COLO829 (cell line): ENCODE measurements at regions not wholly inside any gene's neighbourhood (a gene's known extent, or its start where the extent isn't known, plus 50 kb on each side); places are given as distances from the start of the nearest gene placed in this dataset.
A peak's percentile ranks its signal among the peaks of the same experiment; 100 is the strongest.
"Not testable (repeated sequence)": the region's sequence is repeated elsewhere in the genome, so short reads cannot be mapped to it uniquely, and the experiment has no call there.

Source experiments
- DNase-seq: peaks from one replicate; pipeline ENCODE4 v3.0.0; 2012; ENCODE audit warnings: low spot score

- not testable (repeated sequence) for DNase-seq
These were observed 334.2 kb downstream of the SPATA31A7 start for GRCh38 chr9:61523897-61524620.

- DNase-seq, result not testable (repeated sequence)
These were observed 335.8 kb downstream of the SPATA31A7 start for GRCh38 chr9:61525629-61526028.

- not testable (repeated sequence) for DNase-seq
These were observed 360.4 kb downstream of the SPATA31A7 start for GRCh38 chr9:61550101-61550748.

GRCh38 chr9:61571403-61572127 lies 381.7 kb downstream of the SPATA31A7 start:
- not testable (repeated sequence) for DNase-seq

- DNase-seq, result not testable (repeated sequence)
These were observed 382.5 kb downstream of the SPATA31A7 start for GRCh38 chr9:61572364-61572763.

- peak; percentile 59 for DNase-seq
These were observed 383.6 kb downstream of the SPATA31A7 start for GRCh38 chr9:61573432-61573831.
